Right lobe of liver (tissue), 6 donors: ENCODE measurements at regions not wholly inside any gene's neighbourhood (a gene's known extent, or its start where the extent isn't known, plus 50 kb on each side); places are given as distances from the start of the nearest gene placed in this dataset.

Experiments
- ATAC-seq, 4 donors: fragments of 200-7000 bp; cut with Tn5 transposase; one replicate each; pipeline ENCODE4 v1.9.1; 2020; ENCODE audit warnings: mild to moderate bottlenecking in 4 of 4, moderate library complexity in 4 of 4
- DNase-seq, 3 donors: peaks; one replicate each; pipeline ENCODE4 v3.0.0-alpha.2; 2020
- H3K27ac ChIP-seq, 3 donors: fragments of 200-600 bp; one replicate each; pipeline ENCODE4 v1.8.0; 2022
- H3K27me3 ChIP-seq, 2 donors: fragments of 200-600 bp; one replicate each; pipeline ENCODE4 v1.8.0; 2022
- H3K36me3 ChIP-seq, 4 donors: fragments of 200-600 bp; sonication (generic) in 1 of 4; one replicate each; pipeline versions ENCODE4 v1.5.1 to v1.8.0; 2017 to 2022; ENCODE audit warnings: control low read depth in 1 of 4
- H3K4me1 ChIP-seq, 4 donors: fragments of 200-600 bp; sonication (generic) in 1 of 4; one replicate each; pipeline versions ENCODE4 v1.5.1 to v1.8.0; 2017 to 2022; ENCODE audit warnings: control low read depth in 1 of 4
- H3K4me3 ChIP-seq, 3 donors: fragments of 200-600 bp; one replicate each; pipeline ENCODE4 v1.8.0; 2022
- H3K9me3 ChIP-seq, 4 donors: fragments of 200-600 bp; sonication (generic) in 1 of 4; one replicate each; pipeline versions ENCODE4 v1.5.1 to v1.8.0; 2017 to 2022; ENCODE audit warnings: control low read depth in 1 of 4
- POLR2A ChIP-seq: fragments of 450-650 bp; IDR thresholded peaks from one replicate; pipeline ENCODE4 v1.6.1; 2017; ENCODE audit warnings: antibody characterized with exemption, mild to moderate bottlenecking
- WGBS: methylation state at CpG from one replicate; pipeline ENCODE4 v1.1.6; 2018; ENCODE audit warnings: low coverage, low lambda C conversion rate; ENCODE audit not compliant: insufficient coverage; ENCODE audit errors: missing lambda C conversion rate; 5-methylcytosine and 5-hydroxymethylcytosine counted together
- intact Hi-C, 2 donors: fragments of 100-400 bp; cut with DNase I; formaldehyde crosslinking; loops; one replicate each; pipeline versions ENCODE4 v1.11.2 to v1.14.1; 2022
- TF ChIP-seq, protein P1 (sequence below), 4 donors: fragments of 200-600 bp in 3 of 4; fragments of 450-650 bp in 1 of 4; IDR thresholded peaks; one replicate each; pipeline versions ENCODE4 v1.5.1 to v1.8.0; 2016 to 2022; ENCODE audit warnings: antibody characterized with exemption in 4 of 4, mild to moderate bottlenecking in 2 of 4
- donor health status: DM: no; HTN: yes; CAD: no.
- donor health status: DM: no; HTN: no; CAD: no.
- donor health status: DM: no; HTN: no; CAD: no.
- donor health status: DM: no; HTN: yes; CAD: no.
- donor health status: DM: no; HTN: yes; CAD: no.

- no peaks in the 10 kb centered on the region for H3K27me3 ChIP-seq
- no peak overlapping the region for H3K27ac ChIP-seq
- no peaks in the 10 kb centered on the region for H3K36me3 ChIP-seq
- no peaks in the 10 kb centered on the region for H3K9me3 ChIP-seq
- H3K4me3 ChIP-seq: no peak overlapping the region
- no peak for ATAC-seq
- intact Hi-C loops: no loop called here
- no peak for TF ChIP-seq POLR2A
- TF ChIP-seq, protein P1, sequence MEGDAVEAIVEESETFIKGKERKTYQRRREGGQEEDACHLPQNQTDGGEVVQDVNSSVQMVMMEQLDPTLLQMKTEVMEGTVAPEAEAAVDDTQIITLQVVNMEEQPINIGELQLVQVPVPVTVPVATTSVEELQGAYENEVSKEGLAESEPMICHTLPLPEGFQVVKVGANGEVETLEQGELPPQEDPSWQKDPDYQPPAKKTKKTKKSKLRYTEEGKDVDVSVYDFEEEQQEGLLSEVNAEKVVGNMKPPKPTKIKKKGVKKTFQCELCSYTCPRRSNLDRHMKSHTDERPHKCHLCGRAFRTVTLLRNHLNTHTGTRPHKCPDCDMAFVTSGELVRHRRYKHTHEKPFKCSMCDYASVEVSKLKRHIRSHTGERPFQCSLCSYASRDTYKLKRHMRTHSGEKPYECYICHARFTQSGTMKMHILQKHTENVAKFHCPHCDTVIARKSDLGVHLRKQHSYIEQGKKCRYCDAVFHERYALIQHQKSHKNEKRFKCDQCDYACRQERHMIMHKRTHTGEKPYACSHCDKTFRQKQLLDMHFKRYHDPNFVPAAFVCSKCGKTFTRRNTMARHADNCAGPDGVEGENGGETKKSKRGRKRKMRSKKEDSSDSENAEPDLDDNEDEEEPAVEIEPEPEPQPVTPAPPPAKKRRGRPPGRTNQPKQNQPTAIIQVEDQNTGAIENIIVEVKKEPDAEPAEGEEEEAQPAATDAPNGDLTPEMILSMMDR (IDR thresholded peaks at IDR 0.05): no peak
- 63% methylated on average over 4 of the region's 4 CpGs for WGBS
- DNase-seq: no peak
- no peaks in the 10 kb centered on the region for H3K4me1 ChIP-seq
Observed at GRCh38 chr4:72987741-72988729, 81.5 kb downstream of the COX18 start.

DNA sequence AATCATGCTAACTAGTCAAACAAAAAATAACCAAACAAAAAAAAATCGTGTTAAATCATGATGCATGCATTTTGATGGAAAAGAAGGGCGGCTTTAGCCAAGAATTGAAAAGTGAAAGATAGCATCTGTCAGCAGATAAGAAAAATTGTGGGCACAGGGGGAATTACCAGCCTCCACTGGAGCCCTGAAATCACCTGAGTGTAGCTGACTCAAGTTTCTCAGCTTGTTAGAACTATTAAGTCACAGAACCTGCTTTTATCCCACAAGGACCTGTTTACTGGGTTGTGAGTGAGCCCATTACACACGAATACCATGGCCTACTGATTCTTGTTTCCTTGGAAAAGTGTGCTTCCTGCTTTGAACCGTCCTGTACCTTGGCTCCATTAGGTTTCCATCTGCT is 85.2 kb downstream of the COX18 start:
- Histone ChIP-seq H3K9me3 (no peaks in the 10 kb centered on the region), H3K4me3 (no peak overlapping the region)

DNA sequence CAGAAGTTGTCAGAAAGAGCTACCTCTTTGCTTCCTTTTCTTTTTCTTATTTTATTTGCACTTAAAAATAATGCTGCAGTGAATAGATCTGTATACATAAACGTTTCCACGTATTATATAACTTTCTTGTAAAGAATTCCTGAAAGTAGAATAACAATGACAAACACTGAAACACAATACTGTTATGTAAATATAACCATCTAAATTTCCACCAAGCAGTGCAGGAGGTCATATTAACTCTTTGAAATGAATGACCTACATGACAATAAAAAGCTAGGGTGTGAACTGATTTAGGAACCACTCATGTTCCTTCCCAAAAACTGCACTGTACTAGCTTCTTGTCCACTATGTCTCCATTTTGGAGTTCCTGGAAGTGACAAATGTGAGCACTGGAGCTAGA is 85.8 kb downstream of the COX18 start:
- Histone ChIP-seq H3K36me3 (no peaks in the 10 kb centered on the region), H3K9me3 (no peaks in the 10 kb centered on the region), H3K27ac (no peak overlapping the region), H3K4me1 (no peaks in the 10 kb centered on the region), H3K4me3 (no peak overlapping the region), H3K27me3 (no peaks in the 10 kb centered on the region)
- no peak for DNase-seq
- 21% methylated on average over 2 of the region's 2 CpGs for WGBS
- ATAC-seq: no peak
- no peak for TF ChIP-seq POLR2A
- TF ChIP-seq, protein P1 (IDR thresholded peaks at IDR 0.05): no peak
- intact Hi-C loops: no loop called here

More for the DNA sequence above, 85.2 kb downstream of the COX18 start:
- ATAC-seq (no peak), DNase-seq (no peak)
- H3K27ac ChIP-seq: no peak overlapping the region
- intact Hi-C loops: no loop called here
- no peaks in the 10 kb centered on the region for H3K36me3 ChIP-seq
- WGBS: 40% methylated on average over 4 of the region's 4 CpGs
- no peaks in the 10 kb centered on the region for H3K27me3 ChIP-seq
- no peak for TF ChIP-seq POLR2A
- TF ChIP-seq, protein P1 (IDR thresholded peaks at IDR 0.05): no peak
- H3K4me1 ChIP-seq: no peaks in the 10 kb centered on the region

- DNase-seq: no peak
- no peak for TF ChIP-seq POLR2A
- TF ChIP-seq, protein P1 (IDR thresholded peaks at IDR 0.05): no peak
Observed at GRCh38 chr4:72977936-72978485, 91.5 kb downstream of the COX18 start.

More at GRCh38 chr4:72977936-72978485, 91.5 kb downstream of the COX18 start:
- ATAC-seq: no peak
- Histone ChIP-seq H3K27me3 (no peaks in the 10 kb centered on the region), H3K27ac (no peak overlapping the region), H3K4me3 (no peak overlapping the region), H3K4me1 (no peaks in the 10 kb centered on the region), H3K9me3 (no peaks in the 10 kb centered on the region), H3K36me3 (no peaks in the 10 kb centered on the region)
- WGBS: 65% methylated on average over 5 of the region's 5 CpGs
- intact Hi-C loops: no loop called here
